ENCODE measurements at regions not wholly inside any gene's neighbourhood (a gene's known extent, or its start where the extent isn't known, plus 50 kb on each side); places are given as distances from the start of the nearest gene placed in this dataset.
"Not testable (repeated sequence)": the region's sequence is repeated elsewhere in the genome, so short reads cannot be mapped to it uniquely, and the experiment has no call there.

DNA sequence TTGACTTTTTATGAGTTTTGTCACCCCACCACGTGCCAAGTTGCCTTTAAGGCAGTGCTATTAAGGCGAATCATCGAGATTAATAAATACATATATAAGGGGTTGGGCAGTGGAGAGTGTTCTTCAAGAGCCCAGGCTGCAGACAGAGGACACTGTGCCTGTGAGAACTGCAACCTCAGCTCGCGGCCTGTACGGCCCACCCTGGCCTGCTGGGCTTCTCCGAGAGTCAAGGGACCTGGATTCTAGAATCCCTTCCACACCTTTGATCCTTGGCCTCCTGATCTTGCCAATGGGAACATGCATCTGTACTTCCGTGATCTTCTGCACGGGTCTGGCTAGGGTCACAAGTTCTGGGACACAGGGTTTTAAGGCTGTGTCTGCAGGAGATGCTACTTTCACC lies 54.5 kb downstream of the IRX5 start:
- no peak for DNase-seq (ENCODE audit: low spot score)

DNA sequence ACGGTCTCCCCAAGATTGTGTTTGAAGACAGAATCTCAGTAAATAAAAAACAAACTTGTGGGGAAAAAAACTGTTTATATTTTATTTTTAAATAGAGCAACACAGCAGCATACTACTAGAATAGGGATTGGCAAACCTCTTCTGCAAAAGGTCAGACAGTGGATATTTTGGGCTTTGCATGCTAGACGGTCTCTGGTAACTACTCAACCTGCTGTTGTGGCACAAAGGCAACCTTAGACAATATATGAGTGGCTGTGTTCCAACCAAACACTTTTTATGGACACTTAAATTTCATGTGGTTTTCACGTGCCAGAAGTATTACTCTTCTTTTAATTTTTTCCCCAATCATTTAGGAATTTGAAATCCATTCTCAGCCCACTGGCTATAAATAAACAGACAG lies 55.0 kb downstream of the IRX5 start:
- DNase-seq (ENCODE audit: low spot score) = no peak

DNA sequence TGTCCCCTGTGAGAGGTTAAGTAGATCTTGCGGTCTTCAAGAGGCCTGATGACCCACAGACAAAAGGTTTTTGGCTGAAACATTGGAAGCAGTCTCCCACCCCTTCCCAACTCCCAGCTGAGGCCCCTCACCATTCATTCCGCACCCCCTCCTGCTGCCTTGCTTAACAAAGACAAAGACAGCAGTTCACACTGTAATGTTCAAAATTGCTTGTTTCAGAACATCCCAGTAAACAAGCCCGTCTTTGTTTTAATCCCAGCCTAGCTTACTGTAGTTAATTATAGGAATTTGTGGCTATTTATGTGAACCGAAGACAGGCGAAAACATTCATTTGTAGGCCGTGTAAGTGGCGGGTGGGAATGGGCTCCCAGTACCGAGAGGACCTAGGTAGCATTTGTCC lies 55.7 kb downstream of the IRX5 start:
- DNase-seq (ENCODE audit: low spot score) = no peak

DNA sequence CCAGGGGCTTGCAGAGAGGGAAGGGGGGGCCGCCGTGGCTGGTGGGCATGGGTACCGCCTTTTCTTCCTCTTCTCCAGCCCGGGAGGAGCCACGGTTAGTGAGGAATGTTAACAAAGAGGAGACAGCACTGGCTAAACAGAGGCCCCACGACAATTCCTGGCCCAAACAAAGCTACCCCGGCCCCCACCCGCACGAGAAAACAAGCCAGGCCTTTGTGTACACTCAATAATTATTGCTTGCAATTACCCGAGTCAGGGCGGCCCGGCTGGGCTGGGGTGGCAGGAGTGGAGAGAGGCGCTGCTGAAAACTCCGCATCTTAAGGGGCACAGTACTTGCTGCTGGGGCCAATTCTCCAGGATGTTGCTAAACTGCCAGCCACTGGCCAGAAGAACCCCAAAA lies 56.4 kb downstream of the IRX5 start:
- no peak for DNase-seq (ENCODE audit: low spot score)

DNA sequence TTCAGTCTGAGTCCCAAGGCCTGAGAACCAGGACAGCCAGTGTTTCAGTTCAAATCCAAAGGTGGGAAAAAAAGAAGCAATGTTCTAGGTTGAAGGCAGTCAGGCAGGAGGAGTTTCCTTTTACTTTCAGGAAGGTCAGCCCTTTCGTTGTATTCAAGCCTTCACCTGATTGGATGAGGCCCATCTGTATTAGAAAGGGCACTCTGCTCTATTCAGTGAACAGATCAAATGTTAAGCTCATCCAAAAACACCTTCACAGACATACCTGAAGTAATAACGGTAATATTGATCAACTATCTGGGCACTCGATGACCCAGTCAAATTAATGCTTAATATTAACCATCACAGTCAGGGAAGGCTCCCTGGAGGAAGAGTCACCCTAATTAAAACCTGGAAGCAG lies 60.9 kb downstream of the IRX5 start:
- no peak for DNase-seq (ENCODE audit: low spot score)

DNA sequence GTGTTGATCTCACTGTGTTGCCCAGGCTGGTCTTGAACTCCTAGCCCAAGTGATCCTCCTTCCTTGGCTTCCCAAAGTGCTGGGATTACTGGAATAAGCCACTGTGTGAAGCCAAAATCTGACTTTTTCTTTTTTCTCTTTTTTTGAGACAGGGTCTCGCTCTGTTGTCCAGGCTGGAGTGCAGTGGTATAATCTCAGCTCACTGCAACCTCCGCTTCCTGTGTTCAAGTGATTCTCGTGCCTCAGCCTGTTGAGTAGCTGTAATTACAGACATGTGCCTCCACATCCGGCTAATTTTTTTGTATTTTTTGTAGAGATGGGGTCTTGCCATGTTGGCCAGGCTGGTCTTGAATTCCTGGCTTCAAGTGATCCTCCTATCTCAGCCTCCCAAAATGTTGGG lies 61.3 kb downstream of the IRX5 start:
- not testable (repeated sequence) for DNase-seq (ENCODE audit: low spot score)

DNA sequence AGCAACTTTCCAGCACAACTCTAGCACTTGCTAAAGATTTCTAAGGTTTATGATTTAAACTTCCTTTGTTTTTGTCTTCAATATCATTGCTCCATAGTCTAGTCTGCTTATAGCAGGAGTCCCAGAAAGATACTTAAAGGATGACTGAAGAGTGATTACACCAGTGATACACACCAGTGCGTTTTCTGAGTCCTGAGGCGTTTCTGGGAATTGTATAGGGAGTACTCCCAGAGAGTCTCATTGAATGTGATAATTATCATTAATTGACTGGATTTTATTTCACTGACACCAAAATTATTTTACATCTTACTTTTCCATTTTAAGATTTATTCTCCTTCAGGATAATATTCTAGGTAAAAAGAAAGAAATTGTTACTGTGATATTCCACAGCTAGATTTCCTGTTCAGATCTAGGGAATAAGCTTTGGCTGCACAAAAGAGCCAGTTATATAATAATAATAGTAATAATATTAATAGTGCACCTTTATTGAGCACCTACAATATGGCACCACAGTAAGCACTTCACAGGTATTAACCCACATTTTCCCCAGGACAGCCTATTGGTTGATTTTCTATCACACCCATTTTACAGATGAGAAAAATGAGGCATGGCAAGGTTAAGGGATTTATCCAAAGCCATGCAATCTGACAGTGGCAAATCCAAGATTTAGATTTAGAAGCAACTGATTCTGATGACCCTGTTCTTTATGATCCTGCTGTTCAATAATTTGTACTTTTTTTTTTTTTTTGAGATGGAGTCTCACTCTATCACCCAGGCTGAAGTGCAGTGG lies 62.6 kb downstream of the IRX5 start:
- no peak for DNase-seq (ENCODE audit: low spot score)

DNA sequence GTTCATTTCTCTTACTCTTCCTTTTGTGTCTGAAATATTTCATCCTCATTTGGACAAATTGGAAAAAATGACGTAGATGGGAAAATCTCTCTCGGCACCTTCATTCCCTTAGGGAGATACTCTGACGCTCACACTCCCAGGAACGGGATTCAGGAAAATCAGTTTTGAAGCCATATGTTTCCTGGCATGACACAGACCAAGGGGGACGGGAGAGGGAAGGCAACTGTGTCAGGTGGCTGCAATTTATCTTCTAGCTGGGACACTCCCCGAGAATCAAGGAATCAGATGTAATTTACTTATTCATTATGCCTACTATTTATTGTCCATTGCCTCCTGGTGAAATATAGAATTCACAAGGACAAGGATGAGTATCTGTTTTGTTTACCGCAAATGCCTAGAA lies 65.5 kb downstream of the IRX5 start:
- DNase-seq (ENCODE audit: low spot score) = no peak

DNA sequence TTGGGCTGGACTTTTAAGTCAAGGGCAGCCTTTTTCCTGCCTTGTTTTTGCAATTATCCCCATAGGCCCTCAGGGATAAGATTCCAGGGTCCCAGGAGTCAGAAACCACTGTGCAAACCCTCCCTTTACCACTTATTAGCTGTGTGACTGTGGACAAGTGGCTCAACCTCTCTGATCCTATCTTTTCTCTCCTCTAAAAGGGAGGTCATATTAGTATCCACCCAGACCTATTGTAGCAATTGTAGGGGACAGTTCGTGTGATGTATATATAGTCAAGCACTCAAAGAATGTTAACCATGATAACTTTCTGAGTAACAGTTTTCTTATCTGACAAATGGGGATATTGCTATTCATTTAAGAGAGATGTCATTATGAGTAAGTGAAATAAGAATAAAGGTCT lies 68.2 kb downstream of the IRX5 start:
- DNase-seq (ENCODE audit: low spot score) = no peak

DNA sequence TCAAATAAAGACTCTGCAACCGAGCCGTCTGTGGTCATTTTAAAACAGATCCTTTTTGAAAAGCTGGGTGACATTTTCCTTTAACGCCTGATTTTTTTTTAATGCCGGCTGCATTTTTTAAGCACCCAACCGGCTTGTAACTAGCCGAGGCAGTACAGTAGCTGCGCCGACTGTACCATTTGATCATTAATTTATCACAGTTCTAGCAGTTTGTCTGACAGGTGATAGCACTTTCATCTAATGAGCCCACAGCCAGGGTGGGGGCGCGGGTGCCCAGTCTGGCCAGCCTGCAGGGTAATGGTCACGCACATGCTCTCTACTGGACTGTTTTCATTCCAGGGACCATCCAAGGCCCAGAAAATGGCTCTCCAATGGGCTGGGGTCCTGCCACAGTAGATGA lies 68.8 kb downstream of the IRX5 start:
- DNase-seq (ENCODE audit: low spot score) = no peak

DNA sequence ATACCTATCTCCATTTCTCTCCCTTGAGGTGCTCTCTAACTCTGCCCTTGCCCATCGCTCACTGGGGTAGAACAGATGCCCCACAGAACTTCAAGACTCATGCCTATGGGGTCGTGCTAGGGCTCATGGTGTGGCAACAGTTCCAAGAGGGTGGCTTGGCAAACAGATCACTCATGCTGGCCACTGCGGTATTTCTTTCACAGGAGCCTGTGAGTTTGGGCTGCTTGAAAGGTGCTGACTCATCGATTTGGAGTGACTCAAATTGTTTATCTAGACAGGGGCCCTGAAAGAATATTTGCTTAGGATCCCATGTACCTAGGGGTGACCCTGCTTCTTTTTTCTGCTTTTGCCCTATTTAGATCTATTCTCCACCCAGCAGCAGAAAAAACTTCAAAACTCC lies 69.9 kb downstream of the IRX5 start:
- DNase-seq (ENCODE audit: low spot score) = no peak

DNA sequence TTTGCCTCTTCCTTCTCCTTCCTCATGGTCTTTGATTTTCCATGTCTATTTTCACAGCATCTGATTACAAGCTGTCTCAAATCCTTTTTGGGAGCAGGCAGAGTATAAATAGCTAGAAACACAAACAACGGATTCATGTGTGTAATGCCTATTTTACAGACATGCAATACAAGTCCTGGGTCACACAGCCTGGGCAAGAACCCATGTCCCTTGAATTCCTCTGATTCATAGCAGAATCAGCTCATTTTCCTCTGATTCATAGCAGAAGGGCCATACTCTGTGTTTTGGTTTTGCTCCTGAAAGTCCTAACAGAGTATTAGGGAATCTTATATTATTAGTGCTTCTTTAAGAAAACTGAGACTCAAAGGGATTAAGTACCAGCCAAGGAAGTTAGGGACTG lies 71.3 kb downstream of the IRX5 start:
- DNase-seq (ENCODE audit: low spot score) = no peak

DNA sequence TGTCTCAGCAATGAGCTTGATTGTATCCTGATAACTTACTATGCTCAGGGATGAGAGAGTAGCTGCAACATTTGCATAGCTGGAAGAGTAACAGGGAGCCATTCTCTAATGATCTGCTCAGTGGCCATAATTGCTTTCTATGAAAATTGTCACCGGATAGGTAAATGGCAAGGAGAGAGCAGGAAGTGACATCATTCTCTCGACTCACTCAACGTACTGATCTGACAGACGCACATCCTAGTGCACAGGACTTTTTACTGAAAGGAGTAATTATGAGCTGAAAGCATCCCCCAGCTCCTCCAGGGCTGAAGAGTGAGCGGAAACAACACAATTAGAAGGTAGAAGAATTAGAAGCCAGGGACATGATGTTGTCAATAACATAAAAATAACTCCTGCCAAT lies 71.8 kb downstream of the IRX5 start:
- DNase-seq (ENCODE audit: low spot score) = no peak

DNA sequence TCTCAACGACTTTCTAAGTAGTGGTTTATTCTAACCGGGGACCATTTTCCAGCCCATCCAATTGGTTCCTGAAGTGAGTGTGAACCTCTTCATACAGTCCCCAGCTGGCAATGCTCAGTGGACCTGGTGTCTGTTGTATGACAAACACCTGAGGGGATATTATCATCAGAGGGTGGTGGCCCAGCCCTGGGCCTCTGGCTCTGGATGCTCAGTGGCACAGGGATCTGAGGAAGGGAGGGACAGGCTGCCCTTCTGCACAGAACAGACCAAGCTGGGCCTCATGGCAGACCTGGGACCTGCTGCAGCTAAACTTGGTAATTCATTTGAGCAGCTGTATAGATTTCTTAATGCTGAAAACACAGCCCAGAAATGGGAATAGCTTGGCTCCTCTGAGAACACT lies 72.6 kb downstream of the IRX5 start:
- DNase-seq (ENCODE audit: low spot score) = no peak

DNA sequence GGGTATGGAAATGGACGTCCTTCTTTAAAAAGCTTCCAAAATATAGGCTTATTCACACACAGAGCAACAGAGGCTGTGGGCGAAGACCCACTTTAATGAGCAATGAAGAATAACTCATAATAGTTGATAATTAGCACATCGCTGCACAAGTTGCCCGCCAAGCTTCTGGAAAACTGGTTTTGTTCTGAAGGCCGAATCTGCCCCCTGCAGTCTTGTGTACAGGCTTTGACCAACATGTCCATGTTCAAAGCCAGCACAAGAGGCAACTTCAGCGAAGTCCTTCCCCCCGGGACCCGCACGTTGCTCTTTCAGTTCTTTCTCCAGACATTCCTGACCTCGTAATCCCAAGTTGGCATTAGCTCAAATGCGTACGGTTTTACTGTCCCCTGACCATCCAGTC lies 73.3 kb downstream of the IRX5 start:
- DNase-seq (ENCODE audit: low spot score) = no peak

DNA sequence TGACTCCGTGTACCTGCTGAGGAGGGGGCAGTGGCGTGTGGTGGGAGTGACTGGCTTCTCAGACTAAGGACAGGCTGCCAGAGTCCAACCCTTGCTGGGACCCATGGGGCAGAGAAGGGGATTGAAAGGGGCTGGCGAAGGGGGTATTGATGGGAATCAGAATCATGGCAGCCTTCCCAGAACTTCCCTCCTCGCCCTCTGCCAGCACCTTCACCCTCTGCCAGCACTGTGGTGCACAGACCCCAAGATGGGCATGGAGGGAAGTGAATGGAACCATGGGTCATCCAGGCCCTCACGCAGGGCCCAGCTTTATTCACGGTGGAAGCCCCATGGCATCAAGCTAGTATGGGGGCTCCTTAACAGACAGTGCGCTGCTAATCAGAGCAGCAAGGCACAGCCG lies 76.8 kb downstream of the IRX5 start:
- no peak for DNase-seq (ENCODE audit: low spot score)

DNA sequence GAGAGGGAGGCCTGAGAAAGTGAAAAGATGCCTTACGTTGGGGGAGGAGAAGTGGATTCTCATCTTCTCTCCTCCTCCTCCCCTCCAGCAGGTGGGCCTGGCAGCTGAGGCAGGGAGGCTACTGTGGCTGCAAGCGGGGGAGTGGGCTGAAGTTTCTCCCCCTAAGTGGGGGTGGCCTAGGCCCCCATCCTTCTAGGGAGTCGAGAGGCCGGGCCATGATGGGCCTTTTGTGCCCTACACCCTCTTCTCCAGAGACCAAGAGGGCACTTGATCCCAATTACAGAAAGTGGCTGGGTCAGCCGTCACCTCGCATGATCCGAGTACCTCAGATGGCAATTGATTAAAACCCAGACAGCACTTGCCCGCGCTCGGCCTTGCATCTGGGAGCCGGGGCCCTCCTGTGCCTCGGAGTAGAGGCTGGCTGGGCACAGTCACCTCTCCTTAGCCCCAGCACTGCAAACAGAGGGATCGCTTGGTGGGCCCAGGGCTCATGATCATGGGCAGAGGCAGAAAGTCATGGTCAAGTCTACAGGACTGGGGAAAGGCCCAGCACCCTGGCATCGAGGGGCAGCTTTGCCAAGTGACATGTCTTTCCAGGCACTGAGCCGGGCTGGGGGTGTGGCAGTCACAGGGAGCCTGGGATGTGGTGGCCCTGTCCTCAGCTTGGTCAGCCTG lies 78.3 kb downstream of the IRX5 start:
- DNase-seq (ENCODE audit: low spot score) = no peak

DNA sequence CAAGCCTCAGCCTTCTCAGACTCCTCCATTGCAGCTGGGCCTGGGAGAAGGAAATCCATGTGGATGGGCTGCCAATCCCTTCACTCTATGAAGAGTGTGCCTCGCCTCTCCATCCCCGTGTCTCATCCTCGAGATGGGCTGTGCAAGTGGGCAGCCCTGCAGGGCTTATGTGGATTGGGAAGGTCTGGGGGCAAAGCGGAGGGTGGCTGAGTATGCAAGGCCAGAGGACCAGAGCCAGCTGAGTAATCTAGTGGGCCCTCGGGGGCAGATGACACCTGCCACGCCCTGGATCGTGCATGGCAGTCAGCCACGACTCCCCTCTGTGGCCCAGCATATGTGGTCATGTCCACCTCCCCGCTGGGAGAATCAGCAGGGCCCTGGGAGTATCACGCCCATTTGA lies 78.9 kb downstream of the IRX5 start:
- no peak for DNase-seq (ENCODE audit: low spot score)

DNA sequence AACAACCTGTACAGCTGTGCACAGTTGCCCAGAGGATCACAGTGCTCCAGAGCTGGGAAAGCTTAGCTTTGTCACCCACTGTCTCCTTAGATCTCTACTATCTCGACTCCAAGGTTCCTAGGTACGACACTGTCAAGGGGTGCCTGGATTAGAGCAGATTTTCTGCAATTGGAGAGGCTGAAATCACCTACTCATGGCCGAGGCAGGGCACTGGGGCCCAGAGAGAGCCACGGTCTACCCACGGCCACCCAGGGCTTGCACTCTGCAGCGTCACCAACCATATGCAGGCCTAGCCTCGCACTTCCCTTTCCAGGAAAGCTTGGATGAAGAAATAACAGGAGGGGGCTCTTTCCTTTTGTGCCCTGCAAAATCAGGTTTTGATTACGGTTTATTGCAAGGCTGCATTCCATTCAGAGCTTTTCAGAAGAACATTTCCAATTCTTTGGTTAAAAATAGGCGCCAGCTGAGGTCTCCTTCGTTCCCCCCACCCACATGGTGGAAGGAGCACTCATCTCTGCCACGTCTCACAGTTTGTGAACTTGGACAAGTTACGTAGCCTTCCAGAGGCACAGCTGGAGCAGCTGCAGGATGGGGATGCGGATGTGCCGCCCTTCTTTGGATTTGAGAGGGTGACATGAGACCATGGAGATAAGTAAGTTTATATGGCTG lies 80.0 kb downstream of the IRX5 start:
- DNase-seq (ENCODE audit: low spot score) = no peak

DNA sequence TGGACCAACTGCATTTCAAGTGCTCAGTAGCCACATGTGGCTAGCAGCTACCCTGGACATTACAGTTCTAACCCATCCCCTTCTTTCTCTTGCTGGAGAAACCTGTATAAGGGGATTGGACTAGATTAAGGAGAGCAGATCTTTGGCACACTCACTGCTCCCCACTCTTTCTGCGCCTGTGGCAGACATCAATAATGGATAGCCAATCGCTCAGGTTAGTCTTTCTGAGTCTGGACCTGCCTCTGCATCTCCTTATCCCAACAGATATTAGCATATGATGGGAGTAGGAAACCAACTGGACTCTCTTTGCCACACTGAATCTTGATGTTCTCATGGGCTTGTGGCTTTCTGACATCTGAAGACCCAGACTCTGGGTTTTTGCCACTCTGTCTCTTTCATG lies 81.7 kb downstream of the IRX5 start:
- DNase-seq (ENCODE audit: low spot score) = no peak

DNA sequence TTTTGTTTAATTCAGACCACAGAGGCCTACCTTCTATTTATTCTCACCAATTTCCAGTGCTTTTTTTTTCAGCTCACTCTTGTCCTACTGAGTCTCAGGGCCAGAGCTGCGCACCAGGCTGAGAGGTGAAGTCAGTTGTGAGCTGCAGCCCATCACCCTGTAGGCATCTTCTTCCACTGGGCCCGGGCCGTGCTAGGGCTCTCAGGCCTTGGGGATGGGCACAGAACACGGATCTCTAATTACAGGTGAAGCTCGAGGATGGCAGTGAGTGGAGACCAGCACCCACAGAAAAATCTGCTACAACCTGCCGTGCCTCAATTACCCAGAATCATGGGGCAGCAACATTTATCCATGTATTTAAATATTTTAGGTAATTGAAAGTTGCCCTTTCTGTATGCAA lies 82.1 kb downstream of the IRX5 start:
- DNase-seq (ENCODE audit: low spot score) = no peak

DNA sequence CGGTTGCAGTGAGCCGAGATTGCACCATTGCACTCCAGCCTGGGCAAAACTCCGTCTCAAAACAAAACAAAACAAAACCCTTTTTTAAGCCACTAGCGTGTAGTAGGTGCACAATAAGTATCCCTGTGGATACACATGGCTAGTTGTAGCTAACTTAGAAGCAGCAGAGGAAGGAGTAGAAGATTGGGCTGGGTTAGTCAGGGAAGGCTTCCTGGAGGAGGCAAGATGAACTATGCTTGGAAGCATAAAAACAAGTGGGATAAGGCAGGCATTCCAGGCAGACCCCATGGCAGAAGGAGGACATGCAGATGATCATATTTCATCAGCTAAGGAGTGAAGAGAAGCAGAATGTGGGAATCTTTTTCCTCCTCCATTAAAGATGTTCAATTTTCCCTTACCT lies 83.4 kb downstream of the IRX5 start:
- no peak for DNase-seq (ENCODE audit: low spot score)

DNA sequence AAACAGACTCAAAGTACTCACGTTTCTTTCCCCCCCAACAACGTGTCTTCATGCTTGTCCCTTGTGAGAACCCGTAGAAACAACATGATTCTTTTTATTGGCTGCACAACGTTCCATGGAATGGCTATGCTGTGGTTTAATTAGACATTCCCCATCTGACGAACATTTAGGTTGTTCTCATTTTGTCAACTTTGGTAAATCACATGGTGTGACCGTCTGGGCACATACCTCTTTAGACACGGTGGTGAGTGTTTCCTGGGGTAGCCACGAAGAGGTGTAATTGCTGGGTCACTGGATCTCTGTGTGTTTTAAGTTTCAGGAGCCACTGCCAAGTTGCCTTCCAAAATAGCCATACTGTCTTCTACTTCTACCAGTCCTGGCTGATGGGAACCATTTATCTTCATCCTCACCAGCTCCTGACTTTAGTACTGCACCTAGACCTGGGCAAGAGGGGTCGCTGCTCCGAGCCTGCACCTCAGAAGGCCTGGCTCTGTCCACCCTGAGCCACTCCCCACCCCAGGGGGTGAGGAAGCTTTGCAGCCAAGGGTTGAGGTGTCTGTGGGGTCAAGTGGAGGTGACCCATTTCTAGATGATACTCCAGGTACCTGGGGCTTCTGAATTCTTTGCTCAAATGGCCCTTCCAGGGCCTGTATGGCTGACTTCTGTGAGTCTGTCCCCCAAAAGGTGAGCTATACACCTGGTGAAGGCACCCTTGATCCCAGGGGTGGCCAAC lies 84.7 kb downstream of the IRX5 start:
- no peak for DNase-seq (ENCODE audit: low spot score)

All from HuH-7.5 (cell line).